H9 (cell line): ENCODE measurements at regions not wholly inside any gene's neighbourhood (a gene's known extent, or its start where the extent isn't known, plus 50 kb on each side); places are given as distances from the start of the nearest gene placed in this dataset.

ENCODE experiments used
- DNase-seq: peaks from one replicate; pipeline ENCODE4 v3.0.0-alpha.2; 2017
- H2AFZ ChIP-seq: one replicate; pipeline ENCODE4 v1.6.1; 2013; ENCODE audit warnings: mild to moderate bottlenecking, low read length, control low read depth, moderate library complexity
- H2AK5ac ChIP-seq: 2 replicates; pipeline ENCODE4 v1.6.1; 2013; ENCODE audit warnings: low read length, control low read depth, mixed read lengths; ENCODE audit not compliant: insufficient read length
- H2BK120ac ChIP-seq: one replicate; pipeline ENCODE4 v1.6.1; 2013; ENCODE audit warnings: low read depth, mild to moderate bottlenecking, low read length, control low read depth, inconsistent platforms; ENCODE audit not compliant: poor library complexity, severe bottlenecking
- H2BK12ac ChIP-seq: 2 replicates; pipeline ENCODE4 v1.6.1; 2013; ENCODE audit warnings: low read length, control low read depth, mixed read lengths, low read depth; ENCODE audit not compliant: insufficient read length
- H2BK15ac ChIP-seq: 2 replicates; pipeline ENCODE4 v1.6.1; 2013; ENCODE audit warnings: low read depth, low read length, control low read depth
- H2BK20ac ChIP-seq: one replicate; pipeline ENCODE4 v1.6.1; 2013; ENCODE audit warnings: low read depth, mild to moderate bottlenecking, low read length, control low read depth, inconsistent platforms; ENCODE audit not compliant: poor library complexity, severe bottlenecking
- H2BK5ac ChIP-seq: 2 replicates; pipeline ENCODE4 v1.6.1; 2013; ENCODE audit warnings: low read length, control low read depth, mixed read lengths; ENCODE audit not compliant: insufficient read length
- H3K14ac ChIP-seq: 2 replicates; pipeline ENCODE4 v1.6.1; 2013; ENCODE audit warnings: low read length, control low read depth; ENCODE audit not compliant: insufficient read depth
- H3K18ac ChIP-seq: 2 replicates; pipeline ENCODE4 v1.6.1; 2013; ENCODE audit warnings: low read depth, mild to moderate bottlenecking, mixed read lengths, low read length, control low read depth; ENCODE audit not compliant: insufficient read length
- H3K23ac ChIP-seq: 2 replicates; pipeline ENCODE4 v1.6.1; 2013; ENCODE audit warnings: low read length, control low read depth, mixed read lengths, low read depth; ENCODE audit not compliant: insufficient read length
- H3K23me2 ChIP-seq: 2 replicates; pipeline ENCODE4 v1.6.1; 2013; ENCODE audit warnings: low read depth, mild to moderate bottlenecking, mixed read lengths, low read length, control low read depth; ENCODE audit not compliant: insufficient read length, poor library complexity, severe bottlenecking
- H3K27ac ChIP-seq: 2 replicates; pipeline ENCODE4 v1.5.1; 2013; ENCODE audit warnings: low read length, control low read depth, mixed read lengths, low read depth; ENCODE audit not compliant: insufficient read length
- H3K27me3 ChIP-seq: 2 replicates; pipeline ENCODE4 v1.6.1; 2013; ENCODE audit warnings: low read length, control low read depth, inconsistent platforms; ENCODE audit not compliant: insufficient read depth
- H3K4ac ChIP-seq: 2 replicates; pipeline ENCODE4 v1.6.1; 2013; ENCODE audit warnings: low read depth, mild to moderate bottlenecking, control low read depth, inconsistent platforms, low read length, moderate library complexity
- H3K4me1 ChIP-seq: 2 replicates; pipeline ENCODE4 v1.6.1; 2013; ENCODE audit warnings: low read length, control low read depth, inconsistent platforms; ENCODE audit not compliant: insufficient read depth
- H3K4me2 ChIP-seq: 2 replicates; pipeline ENCODE4 v1.6.1; 2013; ENCODE audit warnings: low read length, control low read depth, mixed read lengths; ENCODE audit not compliant: insufficient read length, insufficient read depth
- H3K56ac ChIP-seq: 2 replicates; pipeline ENCODE4 v1.6.1; 2013; ENCODE audit warnings: low read depth, mild to moderate bottlenecking, mixed read lengths, low read length, control low read depth; ENCODE audit not compliant: insufficient read length
- H3K79me1 ChIP-seq: 2 replicates; pipeline ENCODE4 v1.6.1; 2013; ENCODE audit warnings: low read depth, mild to moderate bottlenecking, moderate library complexity, low read length, control low read depth, inconsistent platforms; ENCODE audit not compliant: insufficient read depth, poor library complexity, severe bottlenecking
- H3K79me2 ChIP-seq: 2 replicates; pipeline ENCODE4 v1.6.1; 2013; ENCODE audit warnings: low read length, control low read depth, inconsistent platforms; ENCODE audit not compliant: insufficient read depth
- H3K9ac ChIP-seq: 2 replicates; pipeline ENCODE4 v1.6.1; 2013; ENCODE audit warnings: low read length, control low read depth, mixed read lengths; ENCODE audit not compliant: insufficient read length; ENCODE audit errors: extremely low read depth
- H3K9me3 ChIP-seq: one replicate; pipeline ENCODE4 v1.6.1; 2013; ENCODE audit warnings: low read depth, low read length, inconsistent platforms; ENCODE audit not compliant: control insufficient read depth
- H3T11ph ChIP-seq: one replicate; pipeline ENCODE4 v1.6.1; 2013; ENCODE audit warnings: mild to moderate bottlenecking, low read length, control low read depth, inconsistent platforms
- H4K20me1 ChIP-seq: one replicate; pipeline ENCODE4 v1.6.1; 2013; ENCODE audit not compliant: control insufficient read depth, insufficient read length, insufficient read depth
- H4K5ac ChIP-seq: 2 replicates; pipeline ENCODE4 v1.6.1; 2013; ENCODE audit warnings: low read depth, mild to moderate bottlenecking, mixed read lengths, low read length, control low read depth; ENCODE audit not compliant: insufficient read length
- H4K8ac ChIP-seq: replicated peaks from 2 replicates; pipeline ENCODE4 v1.6.1; 2013; ENCODE audit warnings: low read length, control low read depth, mixed read lengths, low read depth; ENCODE audit not compliant: insufficient read length
- H4K91ac ChIP-seq: 2 replicates; pipeline ENCODE4 v1.6.1; 2013; ENCODE audit warnings: low read depth, mild to moderate bottlenecking, moderate library complexity, mixed read lengths, low read length, control low read depth; ENCODE audit not compliant: insufficient read length
- H3K27ac Mint-ChIP-seq, 3 experiments: 2 replicates in 2 of 3; 3 replicates in 1 of 3; pipeline ENCODE4 v1.8.0; 2020 to 2021; ENCODE audit warnings: mixed read lengths in 3 of 3, mild to moderate bottlenecking in 1 of 3, moderate library complexity in 1 of 3
- H3K27me3 Mint-ChIP-seq: 2 replicates; pipeline ENCODE4 v1.8.0; 2021; ENCODE audit warnings: low read depth, mild to moderate bottlenecking, moderate library complexity, mixed read lengths
- H3K36me3 Mint-ChIP-seq, 3 experiments: 2 replicates in 2 of 3; 3 replicates in 1 of 3; pipeline ENCODE4 v1.8.0; 2020 to 2021; ENCODE audit warnings: low read depth in 3 of 3, mixed read lengths in 3 of 3; ENCODE audit not compliant: insufficient read depth in 1 of 3
- H3K4me1 Mint-ChIP-seq, 2 experiments: 2 replicates each; pipeline ENCODE4 v1.8.0; 2020; ENCODE audit warnings: mixed read lengths in 2 of 2
- H3K4me3 Mint-ChIP-seq, 2 experiments: 2 replicates in 1 of 2; 3 replicates in 1 of 2; pipeline ENCODE4 v1.8.0; 2020 to 2021; ENCODE audit warnings: mild to moderate bottlenecking in 2 of 2, mixed read lengths in 2 of 2, moderate library complexity in 1 of 2
- H3K9me3 Mint-ChIP-seq, 2 experiments: 2 replicates in 1 of 2; 3 replicates in 1 of 2; pipeline ENCODE4 v1.8.0; 2020; ENCODE audit warnings: mild to moderate bottlenecking in 2 of 2, mixed read lengths in 2 of 2, moderate library complexity in 1 of 2
- CTCF ChIP-seq: fragments of 200-600 bp; sonication (generic); conservative IDR thresholded peaks from 3 replicates; pipeline ENCODE4 v1.8.0; 2021; ENCODE audit warnings: antibody characterized with exemption, mild to moderate bottlenecking
- WGBS: extraction: QIAGEN DNeasy Blood & Tissue Kit; methylation state at CpG from one replicate; pipeline ENCODE4 v1.1.7; 2013; ENCODE audit warnings: missing lambda C conversion rate, low lambda C conversion rate, mixed read lengths; ENCODE audit not compliant: insufficient read length; ENCODE audit errors: extremely low coverage; 5-methylcytosine and 5-hydroxymethylcytosine counted together

GRCh38 chr15:69834267-69834666, 263.4 kb downstream of the TLE3 start:
- Histone ChIP-seq H3K27ac (no peak overlapping the region), H2BK120ac (no peak overlapping the region)
- peaks cover 2% of the 10 kb centered on the region for H3K27me3 Mint-ChIP-seq

More at GRCh38 chr15:69834267-69834666, 263.4 kb downstream of the TLE3 start:
- no peak overlapping the region for H3K56ac ChIP-seq
- no peaks in the 10 kb centered on the region for H3K9me3 ChIP-seq
- no peaks in the 10 kb centered on the region for H3K79me1 ChIP-seq
- H3K27ac Mint-ChIP-seq, result no peak overlapping the region
- H2BK5ac ChIP-seq, result no peak overlapping the region
- H3K4me3 Mint-ChIP-seq, result no peak overlapping the region
- no CpG with 5 or more reads among the region's 5 CpGs for WGBS
- no peaks in the 10 kb centered on the region for H3K27me3 ChIP-seq
- H3T11ph ChIP-seq, result no peak overlapping the region
- no peaks in the 10 kb centered on the region for H3K23me2 ChIP-seq
- H3K79me2 ChIP-seq, result no peaks in the 10 kb centered on the region
- no peak overlapping the region for H3K4ac ChIP-seq
- no peak overlapping the region for H3K14ac ChIP-seq
- no peak overlapping the region for H3K23ac ChIP-seq
- H2BK12ac ChIP-seq, result no peak overlapping the region
- H3K9me3 Mint-ChIP-seq, result no peaks in the 10 kb centered on the region; a peak in 1 of 5 replicates
- H4K91ac ChIP-seq, result no peak overlapping the region
- no peaks in the 10 kb centered on the region for H4K20me1 ChIP-seq
- no peak overlapping the region for H3K4me2 ChIP-seq
- TF ChIP-seq CTCF, result no peak
- H3K4me1 Mint-ChIP-seq, result peaks cover 9 to 16% of the 10 kb centered on the region in 2 experiments
- no peak overlapping the region for H4K5ac ChIP-seq
- DNase-seq, result no peak
- H3K18ac ChIP-seq, result no peak overlapping the region
- H2AFZ ChIP-seq, result no peak overlapping the region
- H2BK20ac ChIP-seq, result no peak overlapping the region
- no peak overlapping the region for H4K8ac ChIP-seq
- no peak overlapping the region for H2AK5ac ChIP-seq
- no peaks in the 10 kb centered on the region; a peak in 1 of 7 replicates for H3K36me3 Mint-ChIP-seq
- no peak overlapping the region for H2BK15ac ChIP-seq
- H3K4me1 ChIP-seq, result no peaks in the 10 kb centered on the region
- H3K9ac ChIP-seq, result no peak overlapping the region
